CD14-positive monocyte (primary cell): ENCODE measurements at regions not wholly inside any gene's neighbourhood (a gene's known extent, or its start where the extent isn't known, plus 50 kb on each side); places are given as distances from the start of the nearest gene placed in this dataset.

Experiments
- DNase-seq, 3 donors: peaks; one replicate each; pipeline ENCODE4 v3.0.0-alpha.2; 2011 to 2022
- H2AFZ ChIP-seq: 2 replicates; pipeline ENCODE4 v1.6.0; 2012; ENCODE audit warnings: mild to moderate bottlenecking, low read depth, low read length, inconsistent platforms; ENCODE audit not compliant: insufficient read depth, poor library complexity, severe bottlenecking
- H3K27ac ChIP-seq, 2 donors: 1 replicate in 1 of 2; 2 replicates in 1 of 2; pipeline ENCODE4 v1.5.1; 2012 to 2013; ENCODE audit warnings: low read length in 2 of 2, control low read depth in 1 of 2, inconsistent platforms in 1 of 2, low read depth in 1 of 2, mild to moderate bottlenecking in 1 of 2
- H3K27me3 ChIP-seq, 2 donors: one replicate each; pipeline versions ENCODE4 v1.6.0 to v1.6.1; 2011 to 2013; ENCODE audit warnings: low read length in 2 of 2; ENCODE audit not compliant: control insufficient read depth in 2 of 2, insufficient read depth in 2 of 2
- H3K36me3 ChIP-seq, 2 donors: replicated peaks in 1 of 2; 1 replicate in 1 of 2; 2 replicates in 1 of 2; pipeline versions ENCODE4 v1.5.1 to v1.6.1; 2012 to 2013; ENCODE audit warnings: low read length in 2 of 2, control low read depth in 1 of 2, inconsistent platforms in 1 of 2, mild to moderate bottlenecking in 1 of 2; ENCODE audit not compliant: insufficient read depth in 2 of 2, control insufficient read depth in 1 of 2
- H3K4me1 ChIP-seq, 2 donors: 1 replicate in 1 of 2; 2 replicates in 1 of 2; pipeline versions ENCODE4 v1.5.1 to v1.6.1; 2012 to 2013; ENCODE audit warnings: low read length in 2 of 2, control low read depth in 1 of 2, inconsistent platforms in 1 of 2, mild to moderate bottlenecking in 1 of 2, moderate library complexity in 1 of 2; ENCODE audit not compliant: insufficient read depth in 2 of 2, control insufficient read depth in 1 of 2
- H3K4me2 ChIP-seq: replicated peaks from 2 replicates; pipeline ENCODE3; 2012; ENCODE audit warnings: low read length, moderate library complexity, mild to moderate bottlenecking; ENCODE audit not compliant: poor library complexity, severe bottlenecking; ENCODE audit errors: extremely low read depth
- H3K4me3 ChIP-seq, 3 experiments: fragments of 200-600 bp in 1 of 3; sonication (generic) in 1 of 3; replicated peaks in 1 of 3; 1 replicate in 2 of 3; 2 replicates in 1 of 3; pipeline ENCODE4 v1.5.1; 2011 to 2013; ENCODE audit warnings: low read length in 3 of 3, mild to moderate bottlenecking in 3 of 3, control low read depth in 2 of 3, low read depth in 2 of 3, inconsistent platforms in 1 of 3, moderate library complexity in 1 of 3
- H3K79me2 ChIP-seq: 2 replicates; pipeline ENCODE4 v1.6.0; 2012; ENCODE audit warnings: mild to moderate bottlenecking, control low read depth, inconsistent platforms, low read length, moderate library complexity; ENCODE audit not compliant: insufficient read depth
- H3K9ac ChIP-seq: 2 replicates; pipeline ENCODE4 v1.6.0; 2017; ENCODE audit warnings: low read length, mild to moderate bottlenecking; ENCODE audit not compliant: insufficient read depth, poor library complexity, severe bottlenecking
- H3K9me3 ChIP-seq, 2 donors: replicated peaks in 1 of 2; 1 replicate in 1 of 2; 2 replicates in 1 of 2; pipeline versions ENCODE4 v1.5.1 to v1.6.1; 2012 to 2013; ENCODE audit warnings: low read length in 2 of 2, control low read depth in 1 of 2; ENCODE audit not compliant: control insufficient read depth in 1 of 2, insufficient read depth in 1 of 2
- H4K20me1 ChIP-seq: 2 replicates; pipeline ENCODE4 v1.6.0; 2012; ENCODE audit warnings: mild to moderate bottlenecking, low read length, control low read depth, moderate library complexity; ENCODE audit not compliant: insufficient read depth
- H3K27ac Mint-ChIP-seq, 7 donors: one replicate each; pipeline ENCODE4 v1.8.0; 2020; ENCODE audit warnings: mild to moderate bottlenecking in 7 of 7, mixed read lengths in 7 of 7, moderate library complexity in 6 of 7, inconsistent platforms in 2 of 7
- H3K27me3 Mint-ChIP-seq, 3 donors: one replicate each; pipeline ENCODE4 v1.8.0; 2021 to 2022; ENCODE audit warnings: low read depth in 3 of 3, mild to moderate bottlenecking in 3 of 3, mixed read lengths in 3 of 3, moderate library complexity in 3 of 3, inconsistent platforms in 1 of 3
- H3K36me3 Mint-ChIP-seq, 2 donors: one replicate each; pipeline ENCODE4 v1.8.0; 2020; ENCODE audit warnings: mixed read lengths in 2 of 2, inconsistent platforms in 1 of 2, mild to moderate bottlenecking in 1 of 2
- H3K4me1 Mint-ChIP-seq: one replicate; pipeline ENCODE4 v1.8.0; 2020; ENCODE audit warnings: mild to moderate bottlenecking, mixed read lengths
- H3K4me3 Mint-ChIP-seq, 2 donors: one replicate each; pipeline ENCODE4 v1.8.0; 2020; ENCODE audit warnings: mild to moderate bottlenecking in 2 of 2, mixed read lengths in 2 of 2, moderate library complexity in 1 of 2
- H3K9me3 Mint-ChIP-seq, 7 donors: one replicate each; pipeline ENCODE4 v1.8.0; 2020 to 2022; ENCODE audit warnings: mixed read lengths in 7 of 7, mild to moderate bottlenecking in 6 of 7, moderate library complexity in 6 of 7, inconsistent platforms in 2 of 7
- WGBS: methylation state at CpG from one replicate; pipeline ENCODE4 v1.1.5; 2013; ENCODE audit warnings: missing lambda C conversion rate; ENCODE audit not compliant: insufficient coverage; 5-methylcytosine and 5-hydroxymethylcytosine counted together
- intact Hi-C, 2 donors: fragments of 100-400 bp; cut with micrococcal nuclease; formaldehyde crosslinking; loops; one replicate each; pipeline versions ENCODE4 v1.15.0 to v1.15.1; 2023
- TF ChIP-seq, protein P1 (sequence below): fragments of 200-600 bp; IDR thresholded peaks from one replicate; pipeline ENCODE4 v1.8.0; 2022; ENCODE audit warnings: antibody characterized with exemption, mild to moderate bottlenecking

DNA sequence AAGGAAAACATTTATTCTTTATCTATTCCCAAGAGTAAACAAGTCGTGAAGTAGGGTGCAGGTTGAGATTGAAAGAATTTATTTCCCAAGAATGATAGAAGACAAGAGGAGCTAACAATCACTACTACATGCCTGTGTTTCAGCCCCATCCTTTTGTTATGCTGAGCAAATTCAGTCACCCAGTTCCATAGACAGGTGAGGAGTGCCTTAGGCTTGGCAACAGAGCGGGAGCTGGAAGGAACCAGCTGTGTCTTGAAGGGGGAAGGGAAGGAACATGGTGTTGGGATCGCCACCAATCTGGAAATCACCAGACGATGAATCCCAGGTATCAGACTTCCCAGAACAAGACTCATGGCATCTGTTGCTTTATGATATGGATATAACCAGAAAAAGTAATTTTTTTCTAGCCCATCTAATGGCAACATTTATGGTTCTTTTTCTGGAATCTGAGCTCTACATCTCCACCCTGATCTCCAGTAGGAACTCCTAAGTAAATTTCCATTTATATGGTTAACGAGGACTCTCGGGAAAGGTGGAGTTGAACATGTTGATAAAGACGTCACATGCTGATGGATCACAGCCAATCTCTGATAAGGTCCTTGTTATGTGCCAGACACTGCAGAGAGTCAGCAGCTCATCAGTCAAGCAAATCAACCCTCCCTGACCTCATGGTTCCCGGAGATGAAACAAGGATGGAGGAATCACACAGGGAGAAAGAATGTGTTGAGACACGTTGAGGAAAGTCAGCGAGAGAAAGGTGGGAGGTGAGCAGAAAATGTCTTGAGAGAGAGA is 344.9 kb downstream of the SMOC2 start:
- TF ChIP-seq, protein P1, sequence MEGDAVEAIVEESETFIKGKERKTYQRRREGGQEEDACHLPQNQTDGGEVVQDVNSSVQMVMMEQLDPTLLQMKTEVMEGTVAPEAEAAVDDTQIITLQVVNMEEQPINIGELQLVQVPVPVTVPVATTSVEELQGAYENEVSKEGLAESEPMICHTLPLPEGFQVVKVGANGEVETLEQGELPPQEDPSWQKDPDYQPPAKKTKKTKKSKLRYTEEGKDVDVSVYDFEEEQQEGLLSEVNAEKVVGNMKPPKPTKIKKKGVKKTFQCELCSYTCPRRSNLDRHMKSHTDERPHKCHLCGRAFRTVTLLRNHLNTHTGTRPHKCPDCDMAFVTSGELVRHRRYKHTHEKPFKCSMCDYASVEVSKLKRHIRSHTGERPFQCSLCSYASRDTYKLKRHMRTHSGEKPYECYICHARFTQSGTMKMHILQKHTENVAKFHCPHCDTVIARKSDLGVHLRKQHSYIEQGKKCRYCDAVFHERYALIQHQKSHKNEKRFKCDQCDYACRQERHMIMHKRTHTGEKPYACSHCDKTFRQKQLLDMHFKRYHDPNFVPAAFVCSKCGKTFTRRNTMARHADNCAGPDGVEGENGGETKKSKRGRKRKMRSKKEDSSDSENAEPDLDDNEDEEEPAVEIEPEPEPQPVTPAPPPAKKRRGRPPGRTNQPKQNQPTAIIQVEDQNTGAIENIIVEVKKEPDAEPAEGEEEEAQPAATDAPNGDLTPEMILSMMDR: no peak
- H3K36me3 ChIP-seq: no peaks in the 10 kb centered on the region
- DNase-seq: no peak
- Mint-ChIP-seq H3K9me3 (peaks cover 3 to 24% (median 10%) of the 10 kb centered on the region in 7 donors), H3K27ac (no peak overlapping the region), H3K36me3 (no peaks in the 10 kb centered on the region), H3K4me3 (no peak overlapping the region), H3K4me1 (no peaks in the 10 kb centered on the region), H3K27me3 (peaks cover 0 to 2% (median 0%) of the 10 kb centered on the region in 3 donors)
- no peak overlapping the region for H3K27ac ChIP-seq
- H2AFZ ChIP-seq: no peak overlapping the region
- H3K4me2 ChIP-seq: no peak overlapping the region
- H3K4me1 ChIP-seq: no peaks in the 10 kb centered on the region
- H3K27me3 ChIP-seq: no peaks in the 10 kb centered on the region
- WGBS: 33% methylated on average over 1 of the region's 10 CpGs
- intact Hi-C loops: no loop called here
- H3K9me3 ChIP-seq: peaks cover 6 to 27% of the 10 kb centered on the region in 2 donors
- no peak overlapping the region for H3K4me3 ChIP-seq
- H3K79me2 ChIP-seq: no peaks in the 10 kb centered on the region
- no peaks in the 10 kb centered on the region for H4K20me1 ChIP-seq
- H3K9ac ChIP-seq: no peak overlapping the region

DNA sequence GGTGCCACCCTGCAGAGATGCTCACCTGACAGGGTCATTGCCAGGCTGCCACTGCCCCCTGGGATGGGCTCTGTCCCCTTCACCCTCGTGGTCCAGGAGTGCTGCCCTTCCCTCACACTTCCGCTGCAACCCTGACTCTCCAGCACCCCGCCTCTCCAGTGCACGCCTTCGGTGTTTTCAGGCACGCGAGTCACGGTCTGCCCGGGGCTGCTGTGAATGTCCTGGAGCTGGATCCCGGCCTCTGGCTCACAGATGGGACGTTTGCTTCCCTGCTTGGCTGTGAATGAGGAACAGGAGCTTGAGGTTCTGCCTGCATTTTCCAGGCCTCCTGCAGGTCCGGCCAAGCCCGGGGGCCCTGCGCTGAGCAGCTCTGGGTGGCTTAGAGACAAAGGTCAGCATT is 343.4 kb downstream of the SMOC2 start:
- intact Hi-C loops: no loop called here
- H3K27me3 Mint-ChIP-seq: peaks cover 0 to 2% (median 0%) of the 10 kb centered on the region in 3 donors
- no peaks in the 10 kb centered on the region for H3K36me3 Mint-ChIP-seq
- no peaks in the 10 kb centered on the region for H3K4me1 Mint-ChIP-seq
- 78% methylated on average over 6 of the region's 14 CpGs for WGBS
- H3K79me2 ChIP-seq: no peaks in the 10 kb centered on the region
- no peak overlapping the region for H3K9ac ChIP-seq
- H3K4me1 ChIP-seq: no peaks in the 10 kb centered on the region
- H3K9me3 Mint-ChIP-seq: peaks cover 2 to 18% (median 8%) of the 10 kb centered on the region in 7 donors
- no peak overlapping the region for H3K4me2 ChIP-seq
- no peak overlapping the region for H3K27ac ChIP-seq
- H3K27ac Mint-ChIP-seq: no peak overlapping the region
- no peaks in the 10 kb centered on the region for H3K27me3 ChIP-seq
- H2AFZ ChIP-seq: no peak overlapping the region
- TF ChIP-seq, protein P1: no peak
- no peak overlapping the region for H3K4me3 Mint-ChIP-seq
- no peak for DNase-seq
- H3K36me3 ChIP-seq: no peaks in the 10 kb centered on the region
- no peak overlapping the region for H3K4me3 ChIP-seq
- peaks cover 10 to 23% of the 10 kb centered on the region in 2 donors for H3K9me3 ChIP-seq
- H4K20me1 ChIP-seq: no peaks in the 10 kb centered on the region
